Thoracic aorta (tissue), 2 donors: ENCODE measurements at regions not wholly inside any gene's neighbourhood (a gene's known extent, or its start where the extent isn't known, plus 50 kb on each side); places are given as distances from the start of the nearest gene placed in this dataset.
A peak's percentile ranks its signal among the peaks of the same experiment; 100 is the strongest.

Experiments
- ATAC-seq: fragments of 150-250 bp; one replicate; pipeline ENCODE4 v1.8.0; 2017; ENCODE audit warnings: low read depth; ENCODE audit not compliant: insufficient number of reproducible peaks, low FRiP score
- DNase-seq: peaks from one replicate; pipeline ENCODE4 v3.0.0-alpha.2; 2020; ENCODE audit warnings: low spot score
- H3K27ac ChIP-seq, 2 donors: fragments of 200-600 bp; sonication (generic); 1 replicate in 1 of 2; 2 replicates in 1 of 2; pipeline ENCODE4 v1.5.1; 2016; ENCODE audit warnings: mild to moderate bottlenecking in 2 of 2, moderate library complexity in 2 of 2
- H3K27me3 ChIP-seq: fragments of 200-600 bp; sonication (generic); replicated peaks from 2 replicates; pipeline ENCODE4 v1.6.0; 2016; ENCODE audit warnings: mild to moderate bottlenecking; ENCODE audit not compliant: insufficient read depth
- H3K36me3 ChIP-seq: fragments of 200-600 bp; sonication (generic); one replicate; pipeline ENCODE4 v1.5.1; 2016
- H3K4me1 ChIP-seq, 2 donors: fragments of 200-600 bp; sonication (generic); 1 replicate in 1 of 2; 2 replicates in 1 of 2; pipeline versions ENCODE4 v1.5.1 to v1.6.0; 2016; ENCODE audit warnings: low read depth in 2 of 2, mild to moderate bottlenecking in 1 of 2; ENCODE audit not compliant: control insufficient read depth in 1 of 2
- H3K4me3 ChIP-seq: fragments of 200-600 bp; sonication (generic); 2 replicates; pipeline ENCODE4 v1.5.1; 2016; ENCODE audit warnings: mild to moderate bottlenecking
- H3K9me3 ChIP-seq: fragments of 200-600 bp; sonication (generic); 2 replicates; pipeline ENCODE4 v1.5.1; 2016
- CTCF ChIP-seq: fragments of 200-600 bp; sonication (generic); IDR thresholded peaks from one replicate; pipeline ENCODE4 v1.5.1; 2019; ENCODE audit warnings: antibody characterized with exemption

- no peak for DNase-seq
- no peak for TF ChIP-seq CTCF
- peaks cover 12 to 43% of the 10 kb centered on the region in 2 donors for H3K4me1 ChIP-seq
- H3K27me3 ChIP-seq, result no peaks in the 10 kb centered on the region
- H3K27ac ChIP-seq, result peak overlapping the region; percentile 66 to 78
- no peaks in the 10 kb centered on the region for H3K9me3 ChIP-seq
- H3K4me3 ChIP-seq, result no peak overlapping the region
- peak; percentile 27 for ATAC-seq
- no peaks in the 10 kb centered on the region for H3K36me3 ChIP-seq
Measured at GRCh38 chrX:13128104-13128503, 83.7 kb upstream of the FAM9C start.

DNA sequence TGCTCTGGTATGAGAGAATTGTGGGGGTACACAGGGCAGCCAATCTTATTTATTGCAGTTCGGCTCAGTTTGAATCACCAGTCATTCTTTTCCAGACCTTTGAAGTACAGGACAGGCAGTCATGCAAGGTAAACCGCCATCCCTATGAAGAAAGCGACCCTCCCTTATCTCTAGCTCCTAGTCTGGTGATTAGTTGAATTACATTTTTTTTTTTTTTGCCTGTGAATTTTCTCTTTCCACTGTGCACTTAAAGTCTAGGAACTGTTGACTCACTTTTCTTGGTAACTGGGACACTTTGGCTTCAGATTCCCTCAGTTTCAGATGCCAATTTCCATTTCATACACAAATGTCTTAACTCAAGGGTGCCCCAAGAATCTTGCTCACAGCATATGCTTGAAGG, 82.4 kb upstream of the FAM9C start:
- no peak for TF ChIP-seq CTCF
- Histone ChIP-seq H3K36me3 (no peaks in the 10 kb centered on the region), H3K27me3 (no peaks in the 10 kb centered on the region), H3K27ac (peak overlapping the region; percentile 66 to 78), H3K4me3 (no peak overlapping the region), H3K4me1 (peaks cover 12 to 46% of the 10 kb centered on the region in 2 donors), H3K9me3 (no peaks in the 10 kb centered on the region)
- ATAC-seq (peak; percentile 50), DNase-seq (no peak)

DNA sequence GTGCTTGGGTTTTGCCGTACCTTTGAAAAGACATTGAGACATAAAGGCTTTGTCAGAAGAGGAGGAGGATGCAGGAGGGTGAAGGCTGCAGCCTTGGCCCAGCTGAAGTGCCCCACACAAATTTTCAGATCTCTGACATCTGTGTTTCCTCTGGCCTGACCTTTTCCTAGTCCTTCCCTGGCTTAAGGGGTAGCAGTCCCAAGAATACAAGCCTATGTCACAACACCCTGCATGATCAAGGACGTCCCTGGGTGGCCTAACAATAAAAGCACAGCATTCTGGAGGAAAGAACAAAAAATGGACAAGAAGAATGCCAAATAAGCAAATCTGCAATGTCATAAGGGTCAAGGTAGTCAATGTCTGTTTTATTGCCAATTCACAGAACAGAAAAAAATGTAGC, 80.8 kb upstream of the FAM9C start:
- DNase-seq (no peak), ATAC-seq (no peak)

GRCh38 chrX:13123857-13124345, 79.5 kb upstream of the FAM9C start:
- ATAC-seq, result no peak

More for the DNA sequence above, 80.8 kb upstream of the FAM9C start:
- H3K4me3 ChIP-seq, result no peak overlapping the region
- H3K27ac ChIP-seq, result peak overlapping the region; percentile 58 to 78
- no peak for TF ChIP-seq CTCF
- no peaks in the 10 kb centered on the region for H3K9me3 ChIP-seq
- H3K4me1 ChIP-seq, result peaks cover 21 to 62% of the 10 kb centered on the region in 2 donors
- H3K27me3 ChIP-seq, result no peaks in the 10 kb centered on the region
- H3K36me3 ChIP-seq, result no peaks in the 10 kb centered on the region

GRCh38 chrX:13123247-13123856, 78.9 kb upstream of the FAM9C start:
- H3K27ac ChIP-seq, result peak overlapping the region; percentile 56 to 78
- no peak overlapping the region for H3K4me3 ChIP-seq

More at GRCh38 chrX:13123857-13124345, 79.5 kb upstream of the FAM9C start:
- Histone ChIP-seq H3K9me3 (no peaks in the 10 kb centered on the region), H3K36me3 (no peaks in the 10 kb centered on the region), H3K4me1 (peaks cover 21 to 75% of the 10 kb centered on the region in 2 donors), H3K4me3 (no peak overlapping the region), H3K27me3 (no peaks in the 10 kb centered on the region), H3K27ac (peak overlapping the region; percentile 56 to 78)
- no peak for DNase-seq
- TF ChIP-seq CTCF, result no peak

More at GRCh38 chrX:13123247-13123856, 78.9 kb upstream of the FAM9C start:
- Histone ChIP-seq H3K9me3 (no peaks in the 10 kb centered on the region), H3K4me1 (peaks cover 21 to 75% of the 10 kb centered on the region in 2 donors), H3K27me3 (no peaks in the 10 kb centered on the region), H3K36me3 (no peaks in the 10 kb centered on the region)
- no peak for TF ChIP-seq CTCF
- DNase-seq (no peak), ATAC-seq (no peak)
